GM12892 (cell line): ENCODE measurements at regions not wholly inside any gene's neighbourhood (a gene's known extent, or its start where the extent isn't known, plus 50 kb on each side); places are given as distances from the start of the nearest gene placed in this dataset.

Experiments
- POLR2A ChIP-seq: IDR thresholded peaks from 2 replicates; pipeline ENCODE4 v1.6.1; 2011; ENCODE audit warnings: low read depth, low read length, control low read depth
- TAF1 ChIP-seq: IDR thresholded peaks from 2 replicates; pipeline ENCODE4 v1.6.1; 2011; ENCODE audit warnings: low read depth, mild to moderate bottlenecking, control low read depth, low read length, borderline replicate concordance

DNA sequence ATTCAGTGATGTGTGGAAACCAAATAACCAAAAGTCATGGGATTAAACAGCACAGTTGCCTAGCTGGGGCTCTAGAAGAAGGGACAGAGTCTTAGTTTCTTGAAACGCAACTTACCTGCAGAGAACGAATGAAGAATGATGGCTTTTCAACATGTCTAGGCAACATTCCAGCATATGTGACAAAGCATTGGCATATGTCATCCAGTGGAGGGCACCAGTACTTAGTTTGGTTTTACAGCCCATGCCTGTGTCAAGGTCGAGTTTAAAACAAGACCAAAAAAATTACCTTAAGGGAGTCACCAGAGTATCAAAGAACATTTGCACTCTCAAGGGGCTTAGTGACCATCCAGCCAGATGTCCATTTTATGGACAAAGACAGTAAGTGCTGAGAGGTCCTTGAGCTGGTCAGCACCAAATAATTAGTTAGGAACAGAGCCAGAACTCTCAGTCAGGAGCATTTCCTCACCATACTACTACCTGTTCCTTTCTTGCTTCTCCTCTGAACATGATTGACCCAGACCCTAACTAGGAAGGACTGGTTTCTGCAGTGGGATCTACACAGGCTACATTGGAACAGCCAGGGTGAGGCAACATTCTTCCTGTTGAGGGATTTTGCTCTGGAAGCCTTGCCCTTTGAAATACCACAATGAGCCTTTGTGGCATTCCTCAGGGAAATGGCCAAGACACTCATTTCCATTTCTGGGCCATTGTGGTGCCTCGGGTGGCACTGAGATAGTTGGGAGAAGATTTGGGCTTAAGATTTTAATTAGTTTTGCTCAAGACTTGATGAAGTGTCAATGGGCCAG is 75.4 kb upstream of the ANKH start:
- no peak for TF ChIP-seq POLR2A
- TF ChIP-seq TAF1: no peak
